Tibial artery (tissue), 4 donors: ENCODE measurements at regions not wholly inside any gene's neighbourhood (a gene's known extent, or its start where the extent isn't known, plus 50 kb on each side); places are given as distances from the start of the nearest gene placed in this dataset.

ENCODE experiments used
- DNase-seq, 2 donors: peaks; one replicate each; pipeline ENCODE4 v3.0.0-alpha.2; 2019
- H3K27ac ChIP-seq, 2 donors: fragments of 200-600 bp; sonication (generic) in 1 of 2; 1 replicate in 1 of 2; 2 replicates in 1 of 2; pipeline ENCODE4 v1.5.1; 2018 to 2019; ENCODE audit warnings: mild to moderate bottlenecking in 1 of 2
- H3K27me3 ChIP-seq, 2 donors: fragments of 200-600 bp; sonication (generic) in 1 of 2; one replicate each; pipeline versions ENCODE4 v1.5.1 to v1.6.0; 2016 to 2019
- H3K36me3 ChIP-seq, 3 donors: fragments of 200-600 bp; sonication (generic) in 2 of 3; one replicate each; pipeline ENCODE4 v1.5.1; 2016 to 2019; ENCODE audit warnings: mild to moderate bottlenecking in 2 of 3
- H3K4me1 ChIP-seq, 4 donors: fragments of 200-600 bp; sonication (generic) in 2 of 4; 1 replicate in 3 of 4; 2 replicates in 1 of 4; pipeline ENCODE4 v1.5.1; 2016 to 2019
- H3K4me3 ChIP-seq, 2 donors: fragments of 200-600 bp; sonication (generic) in 1 of 2; 1 replicate in 1 of 2; 2 replicates in 1 of 2; pipeline ENCODE4 v1.5.1; 2018 to 2019; ENCODE audit warnings: mild to moderate bottlenecking in 2 of 2
- H3K9me3 ChIP-seq, 3 donors: fragments of 200-600 bp; sonication (generic) in 1 of 3; one replicate each; pipeline ENCODE4 v1.5.1; 2016 to 2019
- CTCF ChIP-seq, 2 experiments: fragments of 200-600 bp in 1 of 2; fragments of 450-650 bp in 1 of 2; IDR thresholded peaks; one replicate each; pipeline ENCODE4 v1.5.1; 2017 to 2019; ENCODE audit warnings: antibody characterized with exemption in 2 of 2, mild to moderate bottlenecking in 1 of 2, moderate library complexity in 1 of 2
- intact Hi-C: fragments of 100-400 bp; cut with DNase I; formaldehyde crosslinking; loops from one replicate; pipeline ENCODE4 v1.15.0; 2023; ENCODE audit warnings: low total_unique reads

GRCh38 chr4:181606300-181606699, 636.9 kb upstream of the TENM3 start:
- Histone ChIP-seq H3K27me3 (no peaks in the 10 kb centered on the region), H3K4me1 (no peaks in the 10 kb centered on the region), H3K4me3 (no peak overlapping the region), H3K27ac (no peak overlapping the region), H3K9me3 (no peaks in the 10 kb centered on the region), H3K36me3 (no peaks in the 10 kb centered on the region)
- DNase-seq = no peak
- no peak for TF ChIP-seq CTCF (IDR thresholded peaks at IDR 0.05)
- intact Hi-C loops = no loop called here

- no peaks in the 10 kb centered on the region for H3K4me1 ChIP-seq
- intact Hi-C loops = no loop called here
- no peak for DNase-seq
Observed at GRCh38 chr4:181608181-181608580, 635.0 kb upstream of the TENM3 start.

GRCh38 chr4:181611033-181611711, 632.0 kb upstream of the TENM3 start:
- DNase-seq = no peak
- Histone ChIP-seq H3K27me3 (no peaks in the 10 kb centered on the region), H3K4me1 (no peaks in the 10 kb centered on the region), H3K9me3 (no peaks in the 10 kb centered on the region), H3K4me3 (no peak overlapping the region), H3K36me3 (no peaks in the 10 kb centered on the region), H3K27ac (no peak overlapping the region)
- intact Hi-C loops = no loop called here
- no peak for TF ChIP-seq CTCF (IDR thresholded peaks at IDR 0.05)

More at GRCh38 chr4:181608181-181608580, 635.0 kb upstream of the TENM3 start:
- H3K27ac ChIP-seq = no peak overlapping the region
- no peaks in the 10 kb centered on the region for H3K9me3 ChIP-seq
- no peak overlapping the region for H3K4me3 ChIP-seq
- no peaks in the 10 kb centered on the region for H3K36me3 ChIP-seq
- no peak for TF ChIP-seq CTCF (IDR thresholded peaks at IDR 0.05)
- no peaks in the 10 kb centered on the region for H3K27me3 ChIP-seq

- H3K4me1 ChIP-seq = no peaks in the 10 kb centered on the region
- H3K27me3 ChIP-seq = no peaks in the 10 kb centered on the region
- no peak for TF ChIP-seq CTCF (IDR thresholded peaks at IDR 0.05)
- no peaks in the 10 kb centered on the region for H3K9me3 ChIP-seq
- no peak for DNase-seq
- H3K27ac ChIP-seq = no peak overlapping the region
- H3K4me3 ChIP-seq = no peak overlapping the region
- H3K36me3 ChIP-seq = no peaks in the 10 kb centered on the region
- intact Hi-C loops = no loop called here
Observed at GRCh38 chr4:181611946-181612600, 631.1 kb upstream of the TENM3 start.

- Histone ChIP-seq H3K36me3 (no peaks in the 10 kb centered on the region), H3K4me3 (no peak overlapping the region), H3K9me3 (no peaks in the 10 kb centered on the region), H3K27ac (no peak overlapping the region), H3K27me3 (no peaks in the 10 kb centered on the region), H3K4me1 (no peaks in the 10 kb centered on the region)
- intact Hi-C loops = no loop called here
- no peak for TF ChIP-seq CTCF (IDR thresholded peaks at IDR 0.05)
- DNase-seq = no peak
Observed at GRCh38 chr4:181613200-181613599, 630.0 kb upstream of the TENM3 start.
